IMR-90 (cell line): ENCODE measurements at regions not wholly inside any gene's neighbourhood (a gene's known extent, or its start where the extent isn't known, plus 50 kb on each side); places are given as distances from the start of the nearest gene placed in this dataset.

ENCODE experiments used
- ATAC-seq: fragments of 200-7000 bp; cut with Tn5 transposase; 2 replicates; pipeline ENCODE4 v1.9.1; 2020; ENCODE audit warnings: low read depth, mild to moderate bottlenecking, moderate library complexity
- BruUV-seq: library from RNA; stranded (reverse); fragments of 400-500 nt; replicated peaks from 2 replicates; lab custom pipeline; 2021; lab: Mats Ljungman, UMichigan
- CTCF ChIA-PET: fragments of 300-600 bp; formaldehyde crosslinking; extraction: SDS; loops from one replicate; lab custom pipeline; 2021; ENCODE audit warnings: antibody characterized with exemption; lab: Yijun Ruan, JAX
- POLR2A ChIA-PET: fragments of 300-600 bp; sonication (Branson Sonifier 250); formaldehyde crosslinking; loops from one replicate; lab custom pipeline; 2022; ENCODE audit warnings: antibody characterized with exemption; ENCODE audit not compliant: unreplicated experiment; lab: Charles Lee
- DNase-seq: peaks from one replicate; pipeline ENCODE4 v3.0.0; 2013
- H2AFZ ChIP-seq: replicated peaks from 2 replicates; pipeline ENCODE3; 2013; ENCODE audit warnings: low read length, mild to moderate bottlenecking; ENCODE audit not compliant: poor library complexity
- H2AK5ac ChIP-seq: 2 replicates; pipeline ENCODE4 v1.6.1; 2013; ENCODE audit warnings: low read depth, low read length, inconsistent platforms
- H2AK9ac ChIP-seq: replicated peaks from 2 replicates; pipeline ENCODE3; 2013; ENCODE audit warnings: mild to moderate bottlenecking, low read depth, low read length, moderate library complexity; ENCODE audit not compliant: poor library complexity
- H2BK120ac ChIP-seq: 2 replicates; pipeline ENCODE4 v1.6.1; 2013; ENCODE audit warnings: low read depth, low read length, inconsistent platforms
- H2BK15ac ChIP-seq: 3 replicates; pipeline ENCODE4 v1.6.1; 2013; ENCODE audit warnings: low read depth, low read length, inconsistent platforms
- H2BK20ac ChIP-seq: 2 replicates; pipeline ENCODE4 v1.6.1; 2013; ENCODE audit warnings: low read depth, mild to moderate bottlenecking, inconsistent platforms, low read length, moderate library complexity
- H2BK5ac ChIP-seq: 2 replicates; pipeline ENCODE4 v1.6.1; 2013; ENCODE audit warnings: mild to moderate bottlenecking, low read depth, low read length, inconsistent platforms; ENCODE audit not compliant: poor library complexity, severe bottlenecking
- H3K14ac ChIP-seq: replicated peaks from 2 replicates; pipeline ENCODE4 v1.6.1; 2013; ENCODE audit warnings: low read depth, low read length, inconsistent platforms
- H3K18ac ChIP-seq: 2 replicates; pipeline ENCODE4 v1.6.1; 2013; ENCODE audit warnings: low read depth, low read length, control low read depth
- H3K23ac ChIP-seq: 2 replicates; pipeline ENCODE4 v1.6.1; 2013; ENCODE audit warnings: low read depth, low read length, inconsistent platforms
- H3K27ac ChIP-seq: 2 replicates; pipeline ENCODE4 v1.5.1; 2013; ENCODE audit warnings: mild to moderate bottlenecking, control low read depth, low read length; ENCODE audit not compliant: insufficient read depth
- H3K27me3 ChIP-seq: 2 replicates; pipeline ENCODE4 v1.6.1; 2013; ENCODE audit warnings: low read length; ENCODE audit not compliant: control insufficient read depth, insufficient read depth
- H3K36me3 ChIP-seq: 2 replicates; pipeline ENCODE4 v1.6.1; 2013; ENCODE audit warnings: low read length, mixed read lengths; ENCODE audit not compliant: control insufficient read depth, insufficient read depth
- H3K4ac ChIP-seq: 2 replicates; pipeline ENCODE4 v1.6.1; 2013; ENCODE audit warnings: low read depth, low read length, inconsistent platforms
- H3K4me1 ChIP-seq: 2 replicates; pipeline ENCODE4 v1.6.1; 2013; ENCODE audit warnings: low read length, mixed read lengths; ENCODE audit not compliant: control insufficient read depth, insufficient read depth
- H3K4me2 ChIP-seq: 2 replicates; pipeline ENCODE4 v1.6.1; 2013; ENCODE audit warnings: low read depth, mild to moderate bottlenecking, control low read depth, low read length, moderate library complexity
- H3K4me3 ChIP-seq: 2 replicates; pipeline ENCODE4 v1.5.1; 2013; ENCODE audit warnings: low read depth, mild to moderate bottlenecking, control low read depth, low read length, moderate library complexity; ENCODE audit not compliant: insufficient read depth
- H3K56ac ChIP-seq: 2 replicates; pipeline ENCODE4 v1.6.1; 2013; ENCODE audit warnings: low read length, inconsistent platforms; ENCODE audit not compliant: insufficient read depth; ENCODE audit errors: extremely low read depth
- H3K79me1 ChIP-seq, 2 experiments: 2 replicates each; pipeline ENCODE4 v1.6.1; 2013; ENCODE audit warnings: low read length in 2 of 2, inconsistent platforms in 1 of 2, low read depth in 1 of 2
- H3K9ac ChIP-seq: 2 replicates; pipeline ENCODE4 v1.6.1; 2013; ENCODE audit warnings: low read depth, low read length, control low read depth
- H3K9me1 ChIP-seq: 2 replicates; pipeline ENCODE4 v1.6.1; 2013; ENCODE audit warnings: low read length, inconsistent platforms; ENCODE audit not compliant: insufficient read depth
- H3K9me3 ChIP-seq: 2 replicates; pipeline ENCODE4 v1.6.1; 2013; ENCODE audit warnings: low read length; ENCODE audit not compliant: control insufficient read depth, insufficient read depth
- H4K20me1 ChIP-seq: 2 replicates; pipeline ENCODE4 v1.6.1; 2013; ENCODE audit warnings: low read length, inconsistent platforms; ENCODE audit not compliant: insufficient read depth
- H4K5ac ChIP-seq: 2 replicates; pipeline ENCODE4 v1.6.1; 2013; ENCODE audit warnings: mild to moderate bottlenecking, low read depth, low read length, control low read depth
- H4K8ac ChIP-seq, 2 experiments: 2 replicates each; pipeline ENCODE4 v1.6.1; 2013; ENCODE audit warnings: low read depth in 2 of 2, low read length in 2 of 2, control low read depth in 1 of 2, inconsistent platforms in 1 of 2
- H4K91ac ChIP-seq: 2 replicates; pipeline ENCODE4 v1.6.1; 2013; ENCODE audit warnings: low read depth, low read length, inconsistent platforms; ENCODE audit not compliant: insufficient read depth
- BHLHE40 ChIP-seq: fragments of 150-350 bp; IDR thresholded peaks from 2 replicates; pipeline ENCODE4 v1.6.1; 2016; ENCODE audit warnings: mild to moderate bottlenecking, low read depth, low read length
- CEBPB ChIP-seq: IDR thresholded peaks from 2 replicates; pipeline ENCODE4 v1.6.1; 2012; ENCODE audit warnings: low read depth, low read length, improper control_type of control experiment
- CHD1 ChIP-seq: IDR thresholded peaks from 2 replicates; pipeline ENCODE4 v1.6.1; 2012; ENCODE audit warnings: low read depth, low read length, improper control_type of control experiment
- MAZ ChIP-seq: IDR thresholded peaks from 2 replicates; pipeline ENCODE4 v1.6.1; 2012; ENCODE audit warnings: low read depth, mild to moderate bottlenecking, low read length, improper control_type of control experiment, moderate library complexity, borderline replicate concordance
- NFE2L2 ChIP-seq: fragments of 150-350 bp; IDR thresholded peaks from 2 replicates; pipeline ENCODE4 v1.6.1; 2016; ENCODE audit warnings: low read depth, mild to moderate bottlenecking, low read length
- RCOR1 ChIP-seq: IDR thresholded peaks from 2 replicates; pipeline ENCODE4 v1.6.1; 2012; ENCODE audit warnings: mild to moderate bottlenecking, low read length, improper control_type of control experiment; ENCODE audit not compliant: insufficient replicate concordance
- SMC3 ChIP-seq: fragments of 150-350 bp; IDR thresholded peaks from 2 replicates; pipeline ENCODE4 v1.6.1; 2016; ENCODE audit warnings: low read depth, mild to moderate bottlenecking, antibody characterized with exemption, low read length, moderate library complexity
- WGBS, 2 experiments: methylation state at CpG; one replicate each; pipeline versions ENCODE4 v1.1.5 to v1.1.7; 2013; ENCODE audit warnings: missing lambda C conversion rate in 2 of 2; ENCODE audit not compliant: insufficient read length in 1 of 2; ENCODE audit errors: extremely low coverage in 2 of 2; 5-methylcytosine and 5-hydroxymethylcytosine counted together
- dilution Hi-C: fragments of 300-500 bp; cut with HindIII; formaldehyde crosslinking; loops from one replicate; pipeline ENCODE4 v1.14.3; 2018; ENCODE audit warnings: low sequenced_read_pairs; ENCODE audit not compliant: unreplicated experiment
- in situ Hi-C: fragments of 300-500 bp; cut with MboI; formaldehyde crosslinking; loops from 3 replicates; pipeline ENCODE4 v1.14.3; 2019; ENCODE audit warnings: low sequenced_read_pairs, inconsistent platforms, mixed read lengths
- intact Hi-C: fragments of 100-400 bp; cut with micrococcal nuclease; formaldehyde crosslinking; loops from 2 replicates; pipeline ENCODE4 v1.10.0; 2022

DNA sequence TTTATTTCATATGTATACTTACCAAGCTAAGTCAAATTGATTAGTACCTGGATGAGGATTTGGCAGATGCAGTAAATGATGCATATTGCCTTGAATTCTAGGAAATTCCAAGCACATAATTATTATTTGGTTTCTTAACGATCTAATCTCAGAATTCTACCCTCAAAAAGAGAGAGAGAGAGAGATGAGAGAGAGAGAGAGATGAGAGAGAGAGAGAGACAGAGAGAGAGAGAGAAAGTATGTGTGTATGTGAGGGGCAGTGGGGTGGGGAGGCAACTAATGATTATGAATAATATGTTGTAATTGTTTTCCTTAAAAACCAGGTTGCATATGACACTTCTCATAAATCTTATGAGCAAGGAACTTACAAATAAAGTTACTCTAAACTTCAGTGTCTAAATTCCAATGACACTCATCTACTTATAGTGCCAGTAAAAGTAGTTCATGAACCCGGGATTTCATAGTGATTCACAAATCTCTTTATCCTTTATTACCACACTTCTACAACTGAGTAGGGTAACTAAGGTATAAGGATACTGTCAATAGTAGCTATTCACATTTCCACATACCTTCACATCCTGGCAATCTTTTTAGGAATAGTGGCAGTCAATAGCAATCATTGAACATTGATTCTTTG, 60.5 kb upstream of the EDIL3 start:
- ChIA-PET CTCF (no interaction called here), POLR2A (no interaction called here)
- Histone ChIP-seq H3K4me2 (no peak overlapping the region), H3K4ac (no peak overlapping the region), H2AFZ (no peak overlapping the region), H2BK5ac (no peak overlapping the region), H3K9me3 (no peaks in the 10 kb centered on the region), H3K4me3 (no peak overlapping the region), H3K18ac (no peak overlapping the region), H4K5ac (no peak overlapping the region), H2BK120ac (no peak overlapping the region), H2AK5ac (no peak overlapping the region), H3K79me1 (no peaks in the 10 kb centered on the region), H2BK20ac (no peak overlapping the region), H2AK9ac (no peak overlapping the region), H3K14ac (no peak overlapping the region), H4K20me1 (no peaks in the 10 kb centered on the region), H3K27ac (no peak overlapping the region), H3K27me3 (no peaks in the 10 kb centered on the region), H3K23ac (no peak overlapping the region), H4K91ac (no peak overlapping the region), H3K9me1 (no peaks in the 10 kb centered on the region), H4K8ac (no peak overlapping the region), H3K4me1 (no peaks in the 10 kb centered on the region), H2BK15ac (no peak overlapping the region), H3K36me3 (no peaks in the 10 kb centered on the region), H3K56ac (no peak overlapping the region), H3K9ac (no peak overlapping the region)
- no TSS peak for BruUV-seq
- in situ Hi-C loops, result no loop called here
- ATAC-seq (no peak), DNase-seq (peak; percentile 15)
- WGBS, 2 experiments, result no CpG with 5 or more reads among the region's 2 CpGs
- intact Hi-C loops, result no loop called here
- TF ChIP-seq NFE2L2, result no peak
- no peak for TF ChIP-seq MAZ
- no peak for TF ChIP-seq CHD1
- TF ChIP-seq CEBPB, result no peak
- no peak for TF ChIP-seq BHLHE40
- no peak for TF ChIP-seq SMC3
- no peak for TF ChIP-seq RCOR1
- dilution Hi-C loops, result no loop called here
